GM12872 (cell line): ENCODE measurements at regions not wholly inside any gene's neighbourhood (a gene's known extent, or its start where the extent isn't known, plus 50 kb on each side); places are given as distances from the start of the nearest gene placed in this dataset.

Experiments
- TF ChIP-seq, protein P1 (sequence below): IDR thresholded peaks from 3 replicates; pipeline ENCODE4 v1.5.1; 2011; ENCODE audit warnings: low read depth, mild to moderate bottlenecking, low read length, moderate library complexity; ENCODE audit not compliant: insufficient read depth

DNA sequence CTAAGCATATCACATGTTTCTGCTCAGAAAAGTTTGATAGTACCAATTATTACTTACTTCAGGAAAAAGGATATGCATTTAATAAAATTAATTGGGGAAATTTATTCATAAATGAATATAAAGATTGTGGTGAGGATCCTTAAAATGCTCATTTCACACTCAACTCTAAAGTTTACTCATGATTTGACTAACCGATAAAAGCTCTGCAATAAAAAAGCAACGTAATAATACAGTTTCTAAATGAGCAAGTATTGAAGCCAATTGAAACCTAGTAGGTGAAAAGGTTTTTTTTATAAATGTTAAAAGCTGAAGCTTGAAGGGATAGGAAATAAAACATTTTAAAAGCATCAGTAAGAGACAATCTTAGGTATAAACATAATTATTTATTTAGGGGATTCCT is 308.3 kb upstream of the STEAP1 start:
- TF ChIP-seq, protein P1, sequence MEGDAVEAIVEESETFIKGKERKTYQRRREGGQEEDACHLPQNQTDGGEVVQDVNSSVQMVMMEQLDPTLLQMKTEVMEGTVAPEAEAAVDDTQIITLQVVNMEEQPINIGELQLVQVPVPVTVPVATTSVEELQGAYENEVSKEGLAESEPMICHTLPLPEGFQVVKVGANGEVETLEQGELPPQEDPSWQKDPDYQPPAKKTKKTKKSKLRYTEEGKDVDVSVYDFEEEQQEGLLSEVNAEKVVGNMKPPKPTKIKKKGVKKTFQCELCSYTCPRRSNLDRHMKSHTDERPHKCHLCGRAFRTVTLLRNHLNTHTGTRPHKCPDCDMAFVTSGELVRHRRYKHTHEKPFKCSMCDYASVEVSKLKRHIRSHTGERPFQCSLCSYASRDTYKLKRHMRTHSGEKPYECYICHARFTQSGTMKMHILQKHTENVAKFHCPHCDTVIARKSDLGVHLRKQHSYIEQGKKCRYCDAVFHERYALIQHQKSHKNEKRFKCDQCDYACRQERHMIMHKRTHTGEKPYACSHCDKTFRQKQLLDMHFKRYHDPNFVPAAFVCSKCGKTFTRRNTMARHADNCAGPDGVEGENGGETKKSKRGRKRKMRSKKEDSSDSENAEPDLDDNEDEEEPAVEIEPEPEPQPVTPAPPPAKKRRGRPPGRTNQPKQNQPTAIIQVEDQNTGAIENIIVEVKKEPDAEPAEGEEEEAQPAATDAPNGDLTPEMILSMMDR = no peak

DNA sequence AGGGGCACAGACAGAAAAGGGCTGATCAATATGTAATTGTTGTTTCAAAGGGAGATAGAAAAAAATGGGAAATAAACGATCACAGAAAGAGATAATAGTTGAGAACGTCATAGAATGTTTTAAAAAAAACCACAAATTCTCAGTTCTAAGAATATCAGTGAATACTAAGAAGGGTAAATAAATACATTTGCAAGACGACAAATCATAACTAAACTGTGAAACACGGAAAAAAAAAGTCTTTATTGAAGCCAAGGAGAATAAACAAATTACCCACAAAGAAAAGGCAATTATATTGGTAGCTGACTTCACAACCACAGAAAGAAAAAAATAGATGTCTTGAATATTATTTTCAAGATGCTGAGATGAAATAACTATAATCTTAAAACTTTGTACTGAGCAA is 305.2 kb upstream of the STEAP1 start:
- TF ChIP-seq, protein P1 = no peak

DNA sequence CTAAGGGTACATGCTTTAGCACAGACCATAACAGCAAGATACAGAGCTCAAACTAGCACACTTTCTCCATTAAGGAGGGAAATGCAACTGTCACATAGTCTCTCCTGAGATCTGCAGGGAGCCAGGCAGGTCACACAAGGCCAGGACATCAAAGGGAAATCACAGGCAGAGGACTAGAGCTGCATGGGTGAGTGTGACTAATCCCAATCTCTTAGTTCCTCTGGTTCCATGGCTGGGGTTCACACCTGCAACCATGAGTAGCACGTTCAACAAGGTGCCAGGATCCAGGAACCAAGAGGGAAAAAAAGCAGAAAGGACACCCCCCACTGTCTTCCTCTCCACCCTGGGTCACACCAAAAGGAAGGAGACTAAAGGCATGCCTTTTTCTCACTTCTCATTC is 296.5 kb upstream of the STEAP1 start:
- TF ChIP-seq, protein P1 = no peak

DNA sequence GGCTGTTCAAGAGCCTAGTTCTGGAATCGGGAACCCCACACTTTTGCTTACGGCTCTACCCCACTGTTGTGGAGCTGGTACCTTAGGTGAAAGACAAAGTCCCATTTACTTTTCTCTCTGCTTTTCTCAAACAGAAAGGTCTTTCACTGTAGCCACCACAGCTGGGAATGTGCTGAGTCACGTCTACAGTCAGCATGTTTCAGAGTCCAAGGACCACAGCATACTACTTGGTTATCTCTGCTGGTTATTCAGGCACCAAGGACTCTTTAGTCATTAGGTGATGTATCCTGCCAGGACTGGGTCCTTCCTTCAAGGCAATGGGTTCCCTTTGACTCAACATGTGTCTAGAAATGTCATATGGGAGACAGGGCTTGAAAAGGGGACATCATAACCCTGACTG is 266.8 kb upstream of the STEAP1 start:
- TF ChIP-seq, protein P1 = no peak

DNA sequence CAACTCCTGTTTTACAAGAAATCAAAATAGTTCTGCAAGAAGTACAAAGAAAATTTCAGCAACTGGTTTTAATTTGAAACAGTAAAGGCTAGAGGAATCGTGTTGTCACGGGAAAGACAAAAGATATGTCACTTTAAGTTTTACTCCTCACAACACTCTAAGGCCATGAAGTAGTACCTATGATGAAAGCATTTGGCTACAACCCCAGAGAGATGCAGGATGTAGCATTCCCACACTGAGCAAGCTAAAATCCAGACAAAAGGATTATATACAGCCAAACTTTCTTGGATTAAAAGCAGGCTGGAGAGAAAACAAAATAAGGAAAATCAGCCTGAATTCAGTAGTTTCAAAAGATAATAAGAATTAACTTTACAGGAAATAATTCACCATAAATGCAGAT is 245.5 kb upstream of the STEAP1 start:
- TF ChIP-seq, protein P1 = no peak

DNA sequence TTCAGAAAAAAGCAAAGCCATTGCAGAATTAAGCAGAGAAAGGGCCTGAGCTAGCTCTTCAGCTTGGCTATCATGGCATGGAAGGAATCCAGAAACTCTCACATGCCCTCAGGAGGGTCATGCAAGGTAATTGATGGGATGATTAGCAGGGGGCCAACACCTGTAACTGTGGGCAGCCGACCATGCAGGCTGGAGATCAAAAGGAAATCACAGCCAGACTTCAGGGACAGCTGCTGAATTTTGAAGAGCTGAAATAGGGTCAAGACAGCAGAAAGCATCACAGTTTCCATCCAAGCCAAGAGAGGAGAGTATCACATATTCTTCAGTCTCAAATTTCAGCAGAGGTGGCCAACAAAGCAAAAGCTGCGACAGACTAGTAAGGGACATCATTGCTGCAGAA is 239.6 kb upstream of the STEAP1 start:
- TF ChIP-seq, protein P1 = no peak

DNA sequence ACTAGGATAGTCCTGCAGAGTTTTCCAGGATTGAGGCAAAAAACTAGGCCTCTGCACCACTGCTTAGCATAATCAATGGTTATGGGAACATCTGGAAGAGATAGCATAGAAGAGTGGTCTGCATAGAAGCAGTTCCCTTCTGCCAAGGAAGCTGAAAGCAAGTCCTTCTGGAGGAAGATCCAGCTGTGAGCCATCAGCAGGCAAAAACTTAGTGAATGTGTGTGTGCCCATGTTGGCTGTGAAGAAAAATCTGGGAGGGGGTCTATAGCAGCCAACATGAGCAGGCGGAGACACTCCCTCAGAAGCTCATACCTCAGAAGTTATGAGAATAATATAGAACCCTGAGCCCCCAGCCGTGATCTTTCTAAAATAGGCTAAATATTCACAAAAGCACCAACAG is 228.1 kb upstream of the STEAP1 start:
- TF ChIP-seq, protein P1 = no peak

DNA sequence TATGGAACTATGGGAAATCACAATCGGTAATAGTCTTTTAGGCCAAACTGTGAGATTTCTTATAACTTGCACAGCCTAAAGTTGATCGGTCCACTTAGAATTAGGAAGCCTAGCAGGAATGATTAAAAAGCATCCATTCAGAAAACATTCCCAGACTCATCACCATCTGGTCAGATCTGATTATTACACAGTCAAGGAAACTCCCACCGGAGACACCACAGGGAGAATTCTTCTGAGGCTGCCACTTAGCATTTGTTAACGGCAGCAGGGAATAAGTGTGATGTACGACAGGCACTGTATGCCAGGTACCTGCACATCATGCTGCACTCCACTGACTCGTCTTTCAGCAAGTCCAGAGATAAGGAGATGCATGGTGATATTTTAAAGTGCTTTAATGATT is 227.6 kb upstream of the STEAP1 start:
- TF ChIP-seq, protein P1 = no peak
